Heart left ventricle (tissue), 13 donors: ENCODE measurements at regions not wholly inside any gene's neighbourhood (a gene's known extent, or its start where the extent isn't known, plus 50 kb on each side); places are given as distances from the start of the nearest gene placed in this dataset.

Experiments
- CTCF ChIP-seq, 12 donors: fragments of 200-600 bp; sonication (generic) in 4 of 12; IDR thresholded peaks; one replicate each; pipeline versions ENCODE4 v1.5.0 to v1.8.0; 2018 to 2022; ENCODE audit warnings: antibody characterized with exemption in 12 of 12, mild to moderate bottlenecking in 5 of 12
- POLR2A ChIP-seq, 2 donors: fragments of 450-650 bp; IDR thresholded peaks; one replicate each; pipeline ENCODE4 v1.6.1; 2017; ENCODE audit warnings: antibody characterized with exemption in 2 of 2, mild to moderate bottlenecking in 2 of 2, moderate library complexity in 2 of 2
- donor health status: ischemic (EF 13 %, LVEDD 7.1; RV severe dilation, severe dysfunction).
- donor health status: DM: no; HTN: yes; CAD: no.
- donor health status: DM: no; HTN: no; CAD: no.
- donor health status: ischemic (EF 25% LVEDD 6.9; RV normal size, moderate dysfunction).
- donor health status: ischemic (EF 25% LVEDD 5.7; RV mildly dilated, moderate dysfunction).
- donor health status: ischemic (EF 35%, LVEDD 5.7; RV mildly dilated, moderate dysfunction).
- donor health status: nonischemic (EF 11% LVEDD 7.7; RV severe dilation, severe dysfunction).
- donor health status: DM: yes; HTN: yes; CAD: no.
- donor health status: PGD.
- donor health status: ischemic (EF 29% LVEDD 5.4; RV normal size, mild dysfunction).
- donor health status: nonischemic (EF 23%, LVEDD 6.1; RV moderate dilation, normal function).

- TF ChIP-seq POLR2A (IDR thresholded peaks at IDR 0.05): no peak
- TF ChIP-seq CTCF (IDR thresholded peaks at IDR 0.05): no peak
Measured at GRCh38 chr11:86737230-86737629, 63.1 kb upstream of the PRSS23 start.
